Activated CD4-positive, alpha-beta T cell treated with anti-CD3 and anti-CD28 coated beads, Interleukin-2, amount 50 U/mL, for 1 hour (primary cell): ENCODE measurements at regions not wholly inside any gene's neighbourhood (a gene's known extent, or its start where the extent isn't known, plus 50 kb on each side); places are given as distances from the start of the nearest gene placed in this dataset.
"Not testable (repeated sequence)": the region's sequence is repeated elsewhere in the genome, so short reads cannot be mapped to it uniquely, and the experiment has no call there.

ENCODE experiments used
- DNase-seq: peaks from one replicate; pipeline ENCODE4 v3.0.0-alpha.2; 2020

DNA sequence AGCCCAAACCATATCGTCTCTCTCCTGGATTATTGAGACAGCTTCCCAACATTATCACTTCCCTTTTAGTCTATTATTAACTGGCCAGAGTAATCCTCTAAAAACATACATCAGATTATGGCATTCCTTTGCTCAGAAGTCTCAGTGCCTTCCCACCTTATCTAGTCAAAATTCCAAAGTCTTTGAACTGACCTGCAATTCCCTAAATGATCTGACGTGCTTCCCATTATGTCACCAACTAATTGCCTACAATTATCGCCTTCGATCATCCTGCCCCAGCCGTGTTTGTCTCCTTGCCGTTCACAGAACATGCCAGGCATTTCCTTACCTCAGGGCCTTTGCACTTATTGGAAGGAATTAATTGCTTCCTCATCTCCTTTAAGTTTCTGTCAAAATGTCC lies 332.4 kb downstream of the IRS1 start:
- no peak for DNase-seq

DNA sequence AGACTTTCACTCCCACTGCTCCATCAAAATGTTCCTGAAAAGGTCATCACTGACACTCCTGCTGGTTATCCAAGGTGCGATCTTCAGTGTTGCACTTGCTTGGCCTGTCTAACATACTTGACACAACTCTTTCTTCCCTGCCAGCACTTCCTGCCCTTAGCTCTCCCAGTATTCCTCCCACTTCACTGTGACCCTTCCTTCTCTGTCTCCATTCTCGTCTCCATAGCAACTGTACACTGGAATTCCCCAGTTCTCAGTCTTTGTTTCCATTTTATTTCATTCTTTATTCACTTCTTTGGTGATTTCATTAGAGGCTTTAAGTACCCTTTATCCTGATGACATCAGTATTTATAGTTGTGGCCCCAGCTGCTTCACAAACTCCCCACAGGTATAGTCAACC lies 333.0 kb downstream of the IRS1 start:
- DNase-seq = no peak

DNA sequence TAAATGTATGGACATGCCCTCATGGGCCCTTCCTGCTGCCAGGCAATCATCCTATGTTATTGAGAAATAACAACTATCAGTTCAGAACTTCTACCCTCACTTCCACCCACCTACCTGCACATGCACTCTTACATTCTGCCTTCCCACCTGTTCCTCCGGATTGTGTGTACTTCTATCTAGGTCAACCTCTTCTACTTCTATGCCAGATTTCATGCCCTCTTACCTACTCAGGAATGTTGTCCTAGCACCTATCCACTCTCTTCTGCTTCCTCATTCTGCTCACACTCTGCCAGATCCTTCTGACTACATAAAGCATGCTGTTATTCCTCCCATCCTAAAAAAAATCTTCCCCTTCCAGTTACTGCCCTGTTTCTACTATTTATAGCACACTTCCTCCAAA lies 333.5 kb downstream of the IRS1 start:
- no peak for DNase-seq

DNA sequence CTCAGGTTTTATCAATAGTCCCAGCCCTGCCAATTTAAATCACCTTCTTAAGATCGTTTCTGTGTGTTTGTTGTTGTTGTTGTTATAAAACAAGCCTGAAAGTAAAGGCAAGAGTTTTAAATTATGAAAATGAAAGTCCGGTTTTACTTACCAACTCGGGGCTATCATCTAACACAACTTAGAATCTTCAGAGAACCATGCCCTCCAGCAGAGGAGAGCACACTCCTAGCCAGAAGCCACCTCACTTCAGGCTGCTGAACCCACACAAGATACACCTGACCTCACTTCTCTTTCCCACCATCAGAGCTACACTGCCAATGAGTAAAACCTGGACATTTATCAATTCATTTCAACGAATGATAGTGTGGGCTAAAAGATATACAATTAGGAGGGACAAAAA lies 335.2 kb downstream of the IRS1 start:
- DNase-seq = no peak

DNA sequence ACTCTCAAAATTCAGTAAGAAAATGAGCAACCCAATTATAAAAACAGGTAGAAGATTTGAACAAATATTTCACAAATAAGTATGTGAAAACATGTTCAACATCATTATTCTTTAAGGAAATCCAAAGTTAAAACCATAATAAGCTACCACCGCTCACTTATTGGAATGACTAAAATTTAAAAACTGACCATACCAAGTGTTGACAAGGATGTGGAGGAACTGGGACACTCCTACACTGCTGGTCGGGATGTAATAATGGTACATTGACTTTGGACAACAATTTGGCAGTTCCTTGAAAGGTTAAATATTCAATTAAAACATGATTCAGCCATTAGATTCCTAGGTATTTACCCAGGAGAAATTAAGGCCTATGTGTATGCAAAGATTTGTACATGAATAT lies 336.5 kb downstream of the IRS1 start:
- no peak for DNase-seq

DNA sequence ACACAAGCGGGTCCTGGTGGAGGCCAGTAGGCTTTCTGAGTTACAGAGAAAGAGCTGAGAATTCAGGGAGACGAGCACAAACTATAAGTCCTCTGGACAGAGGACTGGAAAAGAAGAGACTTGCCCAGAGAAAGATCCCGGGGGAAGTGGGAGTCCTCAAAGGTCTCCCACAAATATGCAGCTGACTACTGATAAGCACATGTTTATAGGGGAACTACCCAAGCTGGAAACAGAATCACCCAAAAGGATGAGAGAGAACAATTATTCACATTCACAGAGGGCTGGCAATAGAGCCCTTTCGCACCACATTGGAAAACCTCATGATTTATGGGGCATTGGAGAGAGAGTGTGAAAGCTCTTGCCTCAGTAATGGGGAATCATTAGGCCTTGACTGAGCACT lies 337.6 kb downstream of the IRS1 start:
- no peak for DNase-seq

DNA sequence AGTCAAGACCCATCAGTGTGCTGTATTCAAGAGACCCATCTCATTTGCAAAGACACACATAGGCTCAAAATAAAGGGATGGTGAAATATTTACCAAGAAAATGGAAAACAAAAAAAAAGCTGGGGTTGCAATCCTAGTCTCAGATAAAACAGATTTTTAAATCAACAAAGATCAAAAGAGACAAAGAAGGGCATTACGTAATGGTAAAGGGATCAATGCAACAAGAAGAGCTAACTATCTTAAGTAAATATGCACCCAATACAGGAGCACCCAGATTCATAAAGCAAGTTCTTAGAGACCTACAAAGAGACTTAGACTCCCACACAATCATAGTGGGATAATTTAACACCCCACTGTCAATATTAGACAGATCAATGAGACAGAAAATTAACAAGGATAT lies 343.5 kb downstream of the IRS1 start:
- DNase-seq = not testable (repeated sequence)

DNA sequence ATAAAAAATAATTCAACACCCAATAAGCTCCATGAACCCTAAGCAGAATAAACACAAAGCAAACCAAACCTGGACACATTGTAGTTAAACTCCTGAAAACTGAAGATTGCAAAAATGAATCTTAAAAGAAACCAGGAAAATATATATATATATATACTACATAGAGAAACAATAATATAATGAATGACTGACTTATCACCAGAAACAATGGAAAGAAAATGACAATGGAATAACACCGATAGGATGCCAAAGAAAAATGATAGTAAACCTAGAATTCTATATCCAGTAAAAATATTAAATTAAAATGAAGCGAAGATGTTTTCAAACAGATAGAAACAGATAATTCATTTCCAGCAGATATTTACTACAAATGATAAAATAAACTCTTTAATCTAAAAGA lies 346.9 kb downstream of the IRS1 start:
- no peak for DNase-seq

DNA sequence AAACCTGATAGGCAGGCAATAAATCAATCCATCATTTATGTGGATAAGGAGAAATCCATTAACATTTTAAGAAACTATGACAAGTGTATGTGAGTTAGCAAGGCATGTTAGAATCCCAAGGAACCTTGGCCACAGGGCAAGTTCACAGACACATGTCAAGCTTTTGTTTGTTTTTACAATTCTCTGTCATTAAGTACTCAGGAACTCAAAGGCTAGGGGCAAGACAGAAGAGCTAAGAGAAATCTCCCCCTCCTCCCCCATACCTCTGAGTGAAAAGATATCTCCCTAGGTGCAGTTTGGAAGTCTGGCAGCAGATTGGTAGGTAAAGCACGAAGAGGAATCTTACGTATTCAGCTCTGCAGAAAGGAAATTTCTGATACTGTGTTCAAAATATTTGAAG lies 348.1 kb downstream of the IRS1 start:
- DNase-seq = no peak

DNA sequence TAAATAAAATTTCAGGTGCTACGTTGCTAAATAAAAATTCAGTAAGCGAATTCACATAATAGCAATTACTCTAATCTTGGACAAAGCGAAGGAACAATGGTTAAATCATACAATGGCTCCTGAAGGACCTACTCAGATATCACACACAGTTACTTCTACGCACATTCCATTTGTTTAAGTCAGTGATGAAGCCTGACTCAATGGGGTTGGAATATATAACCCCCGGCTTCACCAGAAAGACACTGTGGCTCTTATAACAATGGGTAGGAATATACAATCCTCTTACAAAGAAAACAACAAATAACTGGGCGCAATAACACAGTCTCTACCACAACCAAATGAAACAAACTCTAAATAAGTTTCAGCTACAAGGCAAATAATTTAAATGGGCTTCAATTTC lies 349.5 kb downstream of the IRS1 start:
- DNase-seq = no peak

DNA sequence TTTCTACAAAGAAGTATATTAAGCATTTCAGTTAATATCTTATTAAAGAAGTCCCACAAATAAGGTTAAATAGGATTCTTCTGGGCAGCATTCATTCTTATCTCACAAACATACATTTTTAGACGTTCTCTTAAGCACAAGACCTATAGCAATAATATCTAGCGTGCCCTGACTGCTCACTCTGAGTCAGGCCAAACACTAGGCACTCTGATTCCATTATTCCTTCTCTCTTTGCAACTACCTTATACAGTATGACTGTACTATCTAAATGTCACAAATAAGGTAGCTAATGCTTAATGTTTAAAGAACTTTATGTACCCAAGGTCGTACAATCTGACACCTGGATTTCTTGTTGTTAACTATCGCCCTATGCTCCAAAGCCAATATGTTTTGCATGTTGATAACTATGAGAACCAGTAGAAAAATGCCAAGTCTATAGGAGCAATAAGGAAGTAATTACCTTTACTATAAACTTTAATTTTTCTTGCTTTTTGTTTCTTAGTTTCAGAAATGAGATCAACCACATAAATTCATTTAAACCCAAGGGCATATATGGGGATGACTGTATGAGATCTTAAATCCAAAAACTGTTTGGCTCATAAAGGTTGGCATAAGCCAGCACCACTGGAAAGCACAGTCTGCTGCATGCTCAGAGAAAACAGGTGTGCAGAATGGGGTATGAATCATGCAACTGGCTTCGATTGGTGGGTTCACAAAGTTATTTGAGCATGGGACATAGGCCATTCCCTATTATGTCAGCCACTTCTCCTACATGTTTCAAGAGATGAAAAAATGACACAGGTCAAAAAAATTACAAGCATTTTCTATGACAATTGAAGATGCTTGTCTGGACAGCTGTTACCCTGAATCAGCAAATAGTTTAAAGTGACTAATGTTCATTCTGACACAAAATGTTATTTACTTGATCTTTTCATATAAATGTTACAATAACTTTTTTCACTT lies 352.0 kb downstream of the IRS1 start:
- no peak for DNase-seq

DNA sequence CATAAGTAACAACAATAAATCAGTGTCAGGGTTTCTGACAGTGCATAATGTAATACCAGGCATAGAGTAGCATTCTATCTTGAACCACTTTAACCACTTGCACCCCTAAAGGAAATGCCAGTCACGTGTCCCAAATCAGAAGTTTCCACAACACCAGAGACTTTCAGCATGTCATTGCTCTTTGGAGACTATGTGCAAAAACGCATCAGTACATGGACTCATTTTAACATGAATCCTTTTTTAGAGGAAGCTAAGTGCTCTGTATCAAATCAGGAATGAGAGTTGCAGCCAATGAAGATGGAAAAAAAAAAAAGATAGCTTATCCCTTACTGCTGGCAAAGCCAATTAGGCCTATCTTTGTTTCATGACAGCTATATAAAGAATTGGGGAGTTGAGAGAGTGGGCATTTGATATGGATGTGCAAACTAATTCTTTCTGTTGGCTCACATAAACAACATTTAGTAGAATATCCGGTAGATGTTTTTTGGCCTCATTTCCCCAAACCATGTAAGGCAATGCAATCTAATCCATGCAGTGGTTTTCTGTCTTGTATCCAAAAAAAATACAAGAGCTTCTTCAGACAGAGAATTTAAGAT lies 353.1 kb downstream of the IRS1 start:
- DNase-seq = no peak

DNA sequence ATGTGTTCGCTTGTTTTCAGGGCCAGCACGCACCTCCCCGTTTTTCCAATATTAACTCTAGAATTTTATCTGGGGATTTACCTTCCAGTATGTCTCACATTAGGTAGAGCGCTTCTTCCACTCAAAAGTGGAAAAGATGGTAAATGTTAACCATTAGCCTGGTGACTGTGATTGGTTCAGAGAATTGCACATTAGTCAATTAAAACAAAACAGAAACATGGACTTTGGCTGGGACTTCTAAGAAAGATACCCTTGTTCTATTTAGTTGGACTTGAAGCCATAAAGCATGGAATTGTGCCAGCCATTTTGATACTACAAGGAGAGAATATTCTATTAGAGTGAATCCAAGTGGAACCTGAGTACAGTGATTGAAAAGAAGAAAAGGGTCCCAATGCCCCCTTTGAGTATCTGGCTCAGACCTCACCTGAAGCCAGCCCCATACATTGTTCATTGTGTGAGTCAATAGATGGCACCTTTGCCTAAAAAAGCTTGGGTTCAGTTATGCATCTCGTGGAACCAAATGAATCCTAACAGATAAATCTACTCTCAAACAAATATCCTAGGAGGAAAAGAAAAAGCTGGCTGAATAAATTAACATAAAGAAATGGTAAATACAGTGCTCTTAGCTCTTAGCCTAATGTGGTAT lies 354.3 kb downstream of the IRS1 start:
- no peak for DNase-seq

DNA sequence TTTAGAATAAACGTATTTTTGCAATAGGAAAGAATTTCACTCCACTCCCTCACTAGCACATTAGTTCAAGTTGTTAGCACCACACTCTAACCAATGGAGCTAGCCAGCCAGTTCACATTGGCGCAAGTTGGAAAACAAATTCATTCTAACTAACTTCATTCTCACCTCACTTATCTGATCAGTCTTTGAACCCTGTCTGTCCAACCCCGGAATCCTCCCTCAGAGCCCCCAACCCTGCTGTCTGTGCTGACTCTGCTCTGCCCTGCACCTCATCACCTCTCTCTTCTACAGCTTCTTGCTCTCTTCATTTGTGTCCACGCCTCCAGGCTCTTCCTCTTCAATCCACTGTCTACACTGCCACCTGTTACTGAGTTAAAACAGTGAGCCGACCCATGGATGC lies 356.5 kb downstream of the IRS1 start:
- no peak for DNase-seq

DNA sequence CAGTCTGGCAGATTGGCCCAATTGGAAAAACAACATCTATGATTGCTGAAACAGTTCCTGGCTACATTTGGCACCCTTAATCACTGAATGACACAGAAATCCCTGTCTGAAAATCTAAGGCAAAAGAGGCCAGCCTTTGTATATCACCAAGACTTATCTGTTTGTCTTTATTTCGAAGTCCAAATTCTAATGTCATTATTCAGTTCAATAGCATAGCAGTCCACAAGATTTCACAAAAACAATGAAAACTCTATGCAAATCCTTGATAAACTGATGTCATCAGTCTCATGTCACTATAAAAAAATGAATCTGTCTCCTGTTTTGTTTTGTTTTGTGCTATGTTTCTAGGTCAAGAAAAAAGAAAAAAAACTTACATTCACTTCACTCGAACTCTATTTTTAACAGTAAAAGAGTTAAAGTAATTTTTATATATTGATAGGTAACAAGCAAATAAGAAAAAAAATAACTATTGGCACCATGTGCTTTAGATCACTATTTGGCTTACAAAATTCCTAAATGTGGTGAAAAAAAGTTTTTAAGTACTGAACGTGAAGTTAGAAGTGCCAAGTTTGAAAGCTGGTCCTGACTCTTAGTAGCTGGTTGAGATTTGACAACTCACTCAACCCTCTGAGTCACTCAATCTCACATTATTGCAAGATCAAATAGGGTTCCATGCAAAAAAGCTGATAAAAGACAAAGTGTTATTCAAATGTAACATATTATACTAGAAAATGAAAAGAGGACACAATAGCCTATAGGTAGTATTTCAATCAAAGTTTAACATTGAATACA lies 359.3 kb downstream of the IRS1 start:
- no peak for DNase-seq

DNA sequence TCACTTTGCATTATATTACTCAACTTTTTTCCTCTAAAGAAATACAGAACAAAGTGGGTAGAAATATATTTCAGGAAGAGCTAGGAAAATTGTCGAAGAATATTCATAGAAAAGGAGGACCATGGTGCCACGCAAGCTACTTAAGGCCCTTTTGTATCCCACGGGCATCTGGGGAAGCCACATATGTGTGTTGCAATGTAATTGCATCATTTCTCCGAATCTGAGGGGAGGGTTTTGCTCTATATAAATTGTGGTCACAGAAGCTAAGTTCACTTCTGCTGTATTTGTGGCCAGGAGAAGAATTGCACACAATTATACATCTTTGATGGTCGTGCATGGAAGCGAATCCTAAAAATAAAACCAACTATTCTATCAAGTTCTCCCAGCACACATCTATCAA lies 360.3 kb downstream of the IRS1 start:
- DNase-seq = no peak

DNA sequence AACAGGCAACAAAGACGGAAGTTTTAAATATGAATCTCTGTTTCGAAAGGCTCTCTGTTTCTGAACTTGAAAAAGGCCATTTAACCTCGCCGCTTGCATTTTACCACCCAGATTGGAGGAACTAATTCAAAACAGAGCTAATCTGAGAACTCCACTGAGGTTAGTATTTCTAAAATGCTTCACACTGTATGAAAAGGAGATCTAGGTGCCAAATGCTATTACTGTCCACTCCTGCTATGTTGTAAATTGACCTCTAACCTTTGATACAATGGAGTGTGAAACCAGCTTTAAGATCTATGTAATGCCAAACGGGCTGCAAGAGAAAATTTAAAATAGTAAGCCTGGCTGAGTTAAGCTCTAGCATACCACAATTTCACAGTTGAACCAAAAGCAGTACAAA lies 364.5 kb downstream of the IRS1 start:
- DNase-seq = no peak

DNA sequence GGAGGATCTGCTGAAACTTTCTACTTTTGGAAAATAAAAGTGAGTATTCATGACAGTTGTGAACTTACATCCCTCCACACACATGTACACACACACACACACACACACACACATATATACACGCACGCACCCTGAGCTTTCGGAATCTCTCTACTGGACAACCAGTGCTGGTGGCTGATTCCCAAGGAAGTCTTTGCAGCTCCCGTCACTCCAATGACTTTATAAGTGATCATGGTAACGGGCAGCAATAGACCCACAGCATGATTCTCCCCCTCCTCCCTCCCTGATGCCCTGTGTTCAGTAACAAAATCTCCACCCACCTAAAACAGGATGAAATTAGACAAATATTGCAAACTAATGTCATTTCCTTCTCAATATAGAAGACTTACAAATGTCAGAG lies 364.9 kb downstream of the IRS1 start:
- DNase-seq = no peak

DNA sequence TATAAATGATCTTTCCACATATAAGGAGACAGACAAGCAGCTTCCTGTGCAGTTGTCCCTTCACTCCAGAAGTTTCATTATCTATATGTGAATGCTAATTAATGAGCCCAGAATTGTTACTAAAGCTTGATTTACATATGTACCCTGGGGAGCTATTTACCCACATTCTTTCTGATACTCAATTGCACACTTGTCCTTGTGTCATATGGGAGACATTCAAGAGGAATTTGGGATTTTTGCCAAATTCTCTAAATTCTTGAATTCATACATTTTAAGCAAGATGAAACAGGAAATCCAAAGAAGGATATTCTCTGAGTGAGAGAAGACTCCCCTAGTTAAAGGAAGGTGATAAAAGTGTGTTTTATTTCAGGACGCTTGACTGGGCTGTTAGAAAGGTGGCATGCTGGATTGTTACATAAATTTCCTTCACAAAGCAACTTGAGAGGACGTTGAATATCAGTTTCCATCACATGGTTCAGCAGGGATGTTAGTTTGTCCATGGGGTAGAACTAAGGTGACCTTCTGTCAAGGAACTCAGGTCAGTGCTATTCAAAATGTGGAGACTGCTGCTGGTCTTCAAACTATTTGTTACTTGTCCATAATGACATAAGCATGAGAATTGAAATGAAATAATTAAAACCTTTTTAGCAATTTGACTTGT lies 368.2 kb downstream of the IRS1 start:
- DNase-seq = no peak

DNA sequence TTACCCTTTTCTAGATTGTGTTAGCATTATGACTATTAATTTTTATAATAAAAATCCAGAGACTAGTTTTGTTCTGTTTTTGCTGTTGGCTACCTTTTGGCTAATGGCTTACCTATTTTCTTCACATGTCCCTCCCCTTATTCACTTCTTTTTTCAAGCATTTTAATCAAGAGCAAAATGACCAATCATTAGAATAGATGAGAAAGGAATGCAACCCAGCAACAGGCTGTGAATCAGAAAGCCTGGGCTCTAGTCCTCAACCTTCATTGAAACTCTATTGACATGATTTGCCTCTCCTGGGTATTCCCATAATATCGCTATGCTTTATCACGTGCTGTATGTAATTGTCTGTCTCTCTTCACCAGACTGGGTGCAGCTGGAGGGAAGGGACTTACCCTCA lies 370.1 kb downstream of the IRS1 start:
- no peak for DNase-seq

DNA sequence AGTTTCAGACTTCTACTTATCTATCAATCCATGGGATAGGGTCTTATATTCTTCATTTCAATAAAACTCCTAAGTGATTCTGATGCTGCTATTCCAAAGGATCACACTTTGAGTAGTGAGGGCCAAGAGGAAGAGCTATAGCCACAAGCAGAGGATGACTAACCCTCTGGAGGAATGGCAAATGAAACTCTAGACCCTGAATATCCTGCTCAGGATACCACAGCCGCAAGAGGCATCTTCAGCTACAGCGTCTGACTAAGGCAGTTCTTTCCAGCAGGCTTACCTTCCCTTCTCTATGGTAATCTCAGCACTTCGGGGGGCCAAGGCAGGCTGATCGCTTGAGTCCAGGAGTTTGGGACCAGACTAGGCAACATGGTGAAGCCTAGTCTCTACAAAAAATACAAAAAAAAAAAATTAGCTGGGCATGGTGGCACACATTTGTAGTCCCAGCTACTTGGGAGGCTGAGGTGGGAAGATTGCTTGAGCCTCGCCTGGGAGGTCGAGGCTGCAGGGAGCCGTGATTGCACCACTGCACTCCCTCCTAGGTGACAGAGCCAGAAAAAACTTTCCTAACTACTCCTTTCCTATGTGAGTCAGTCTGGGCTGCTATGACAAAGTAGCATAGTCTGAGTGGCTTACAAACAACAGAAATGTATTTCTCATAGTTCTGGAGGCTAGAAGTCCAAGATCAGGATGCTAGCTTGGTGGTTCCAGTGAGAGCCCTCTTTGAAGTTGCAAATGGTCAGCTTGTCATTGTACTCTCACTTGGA lies 371.9 kb downstream of the IRS1 start:
- DNase-seq = no peak

DNA sequence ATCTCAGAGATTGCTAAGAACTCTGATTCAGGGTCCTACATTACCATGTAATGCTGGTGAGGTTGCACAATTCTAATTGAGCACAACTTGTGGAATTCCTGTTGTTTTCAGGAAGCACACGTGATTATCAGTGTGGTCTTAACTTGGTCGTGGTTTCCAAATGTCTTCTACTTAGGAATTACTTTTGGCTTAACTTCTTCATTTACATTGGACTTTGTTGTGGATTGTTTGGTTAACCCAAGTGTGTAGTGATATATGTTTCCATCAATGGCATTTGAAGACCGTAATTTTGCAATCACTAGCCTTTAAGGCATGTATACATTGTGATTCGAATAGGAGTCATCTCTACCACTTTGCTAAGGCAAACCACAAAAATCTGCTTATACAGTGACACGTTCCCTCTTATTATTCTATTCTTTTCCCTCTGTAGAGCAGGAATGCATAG lies 373.3 kb downstream of the IRS1 start:
- no peak for DNase-seq
